ENCODE measurements at regions not wholly inside any gene's neighbourhood (a gene's known extent, or its start where the extent isn't known, plus 50 kb on each side); places are given as distances from the start of the nearest gene placed in this dataset.
A peak's percentile ranks its signal among the peaks of the same experiment; 100 is the strongest.

DNA sequence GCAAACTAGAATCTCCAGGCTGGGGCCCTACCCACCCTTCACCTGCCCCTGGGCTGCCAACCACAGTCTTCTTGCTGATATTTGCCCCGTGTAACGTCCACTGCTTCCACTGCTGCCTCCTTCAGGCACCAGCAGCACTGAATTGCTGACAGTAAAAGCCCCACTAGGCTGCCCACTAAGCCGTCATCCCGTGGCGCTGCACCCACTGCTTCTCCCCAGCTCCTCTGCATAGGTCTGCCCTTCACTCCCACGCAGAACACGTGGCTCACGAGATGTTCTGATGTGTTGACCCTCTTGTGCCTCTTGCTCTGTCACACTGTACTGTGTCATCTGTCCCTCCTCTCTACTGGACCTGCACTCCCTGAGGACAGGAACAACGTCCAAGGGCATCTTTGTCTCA, 86.3 kb upstream of the HIVEP1 start:
- no peak for DNase-seq (ENCODE audit: low spot score)

DNA sequence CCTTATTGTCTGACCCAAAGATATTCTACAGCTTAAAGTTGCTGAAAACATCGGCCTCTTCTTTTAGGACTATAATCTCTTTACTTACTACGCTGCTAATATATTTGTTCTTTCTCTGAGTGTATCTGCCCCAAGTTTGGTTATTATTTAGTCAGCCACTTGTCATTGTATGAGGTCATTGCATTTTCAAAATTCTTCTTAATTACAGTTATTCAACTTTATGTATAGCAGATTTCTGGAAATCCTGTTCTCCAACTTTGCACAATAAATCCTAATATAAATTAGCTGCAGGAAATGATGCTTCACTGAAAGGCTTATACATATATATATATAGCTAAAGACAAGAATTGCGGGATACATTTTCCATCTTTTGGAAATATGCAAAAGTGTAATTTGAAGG, 88.5 kb upstream of the HIVEP1 start:
- DNase-seq (ENCODE audit: low spot score) = no peak

DNA sequence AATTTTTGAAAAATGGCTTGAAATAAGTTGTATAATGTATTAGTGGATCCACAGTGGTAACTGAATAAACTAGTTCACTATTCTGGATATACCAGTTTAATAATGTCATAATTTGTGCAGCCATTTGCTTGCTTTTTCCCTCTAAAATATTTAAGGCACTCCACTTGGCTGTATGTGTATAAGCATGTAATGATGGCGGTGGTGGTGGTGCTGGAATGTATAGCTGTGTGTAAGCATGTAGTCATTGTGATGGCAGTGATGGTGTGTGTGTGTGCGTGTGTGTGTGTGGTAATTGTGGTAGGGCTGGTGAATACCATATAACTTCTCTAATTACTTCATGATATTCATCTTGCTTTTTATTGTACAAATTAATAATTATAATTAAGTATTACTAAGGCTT, 89.2 kb upstream of the HIVEP1 start:
- DNase-seq (ENCODE audit: low spot score) = no peak

DNA sequence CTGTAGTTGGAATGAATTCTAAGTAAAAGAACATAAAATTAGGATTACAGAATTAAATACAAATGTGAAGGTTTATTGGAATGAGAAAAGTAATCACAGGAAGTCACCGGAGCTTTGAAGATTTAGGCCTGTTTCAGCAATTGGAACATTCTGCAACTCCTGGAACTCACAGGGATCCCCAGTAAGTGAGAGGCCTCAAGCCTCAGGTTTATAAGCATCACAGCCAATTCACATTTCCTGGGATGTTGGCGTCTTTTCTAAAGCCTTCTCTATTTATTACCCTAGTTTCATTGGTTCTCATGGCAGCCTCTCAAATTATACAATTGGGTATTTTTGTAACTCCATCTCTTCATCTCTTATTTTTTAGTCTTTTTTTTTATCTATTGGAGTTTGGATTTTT, 90.4 kb upstream of the HIVEP1 start:
- DNase-seq (ENCODE audit: low spot score) = no peak

DNA sequence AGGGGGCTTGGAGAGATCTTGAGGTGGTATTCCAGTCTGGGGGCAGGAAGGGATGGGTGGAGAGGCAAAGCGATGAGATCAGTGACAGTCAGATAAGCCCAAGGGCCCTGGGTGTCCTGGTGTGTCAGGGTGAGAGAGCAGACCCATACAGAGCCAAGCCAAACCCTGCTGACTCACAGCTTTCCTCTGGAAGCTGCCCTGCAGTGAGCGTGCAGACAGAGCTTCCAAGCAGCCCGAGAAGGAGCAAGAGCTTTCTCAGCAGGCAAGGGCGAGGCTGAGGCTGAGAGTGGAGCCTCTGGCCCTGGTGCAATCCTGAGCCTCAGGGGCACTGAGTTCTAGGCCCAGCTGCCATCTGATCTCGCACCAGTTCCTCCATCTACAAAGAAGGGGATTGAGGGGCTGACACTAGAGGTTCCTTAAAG, 91.1 kb upstream of the HIVEP1 start:
- DNase-seq (ENCODE audit: low spot score) = peak; percentile 90

DNA sequence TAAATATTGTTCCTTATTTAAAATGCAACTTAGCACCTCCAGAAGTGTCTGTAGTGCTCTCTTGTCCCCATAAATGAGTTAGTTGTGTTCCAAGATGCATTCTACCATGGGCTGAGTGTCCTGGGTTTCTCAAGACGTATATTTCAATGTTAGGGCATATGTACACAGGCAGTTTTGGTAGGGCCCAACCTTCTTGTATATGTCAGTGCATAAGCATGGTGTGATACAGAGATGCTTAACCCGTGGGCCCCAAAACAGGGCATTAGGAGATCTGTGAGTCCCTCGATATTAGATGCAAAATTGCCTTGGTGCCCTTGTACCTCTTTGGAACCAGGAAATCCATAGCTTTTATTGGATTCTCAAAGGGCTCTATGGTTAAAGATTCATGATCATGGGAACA, 91.5 kb upstream of the HIVEP1 start:
- no peak for DNase-seq (ENCODE audit: low spot score)

DNA sequence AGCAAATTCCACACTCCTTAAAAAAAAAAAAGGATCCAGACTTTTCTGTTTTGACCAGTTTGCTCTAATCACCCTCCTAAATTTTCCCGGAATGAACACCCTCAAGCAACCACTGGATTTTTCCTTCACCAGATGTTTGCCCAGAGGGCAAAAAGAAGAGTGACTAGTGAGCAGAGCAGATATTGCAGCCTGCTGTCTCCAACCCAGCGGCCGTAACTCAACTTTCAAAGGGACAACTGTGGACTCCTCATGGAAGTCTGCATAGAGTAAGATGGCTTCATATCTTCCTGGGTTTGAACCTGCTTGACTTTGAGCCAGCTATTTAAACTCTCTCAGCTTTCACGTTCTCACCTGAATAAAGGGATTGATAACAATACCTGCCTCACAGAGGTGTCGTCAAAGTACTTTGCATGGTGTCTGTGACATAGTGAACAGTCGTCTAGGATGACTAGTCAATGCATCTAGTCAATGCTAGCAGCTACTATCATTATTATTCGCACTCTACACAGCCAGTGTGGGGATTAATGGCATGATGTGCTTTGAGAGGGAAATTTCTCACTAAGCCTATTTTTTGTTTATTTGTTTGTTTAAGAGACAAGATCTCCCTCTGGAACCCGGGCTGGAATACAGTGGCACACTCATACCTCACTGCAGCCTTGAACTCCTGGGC, 92.2 kb upstream of the HIVEP1 start:
- no peak for DNase-seq (ENCODE audit: low spot score)

DNA sequence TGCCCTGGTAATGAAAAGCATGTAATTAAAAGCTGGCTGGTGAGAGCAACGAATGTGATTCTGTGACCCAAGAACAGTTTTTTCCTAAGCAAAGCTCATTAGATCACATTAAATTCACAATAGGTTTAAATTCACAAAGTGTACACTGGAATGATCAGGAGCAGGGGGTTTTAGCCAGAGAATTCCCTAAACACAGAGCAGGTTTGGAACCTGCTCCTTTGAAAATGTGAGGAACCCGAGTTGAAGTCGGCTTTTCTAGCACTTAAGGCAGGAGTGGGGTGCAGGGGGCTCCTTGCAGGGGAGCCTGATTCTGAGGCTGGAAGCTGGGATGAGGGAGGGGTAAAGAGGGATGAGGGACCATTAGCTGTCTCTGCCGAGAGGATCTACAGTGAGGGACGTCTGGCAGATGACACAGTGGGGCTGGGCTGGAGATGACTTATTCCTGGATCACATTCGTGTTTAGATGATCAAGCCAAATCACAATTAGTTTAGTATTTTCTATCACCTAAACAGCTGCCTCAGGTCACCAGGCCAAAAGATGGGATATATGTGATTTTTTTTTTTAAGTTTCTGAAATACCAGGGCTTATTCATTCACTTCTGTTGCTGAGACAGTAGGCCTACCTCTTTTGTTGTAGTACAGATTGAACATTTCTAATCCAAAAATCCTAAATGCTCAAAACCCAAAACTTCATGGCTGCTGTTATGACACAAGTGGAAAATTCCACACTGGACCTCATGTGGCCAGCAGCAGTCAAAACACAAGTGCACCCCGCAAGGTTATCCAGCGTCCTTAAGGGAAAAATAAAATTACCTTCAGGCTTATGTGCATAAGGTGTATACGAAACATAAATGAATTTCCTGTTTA, 93.1 kb upstream of the HIVEP1 start:
- no peak for DNase-seq (ENCODE audit: low spot score)

DNA sequence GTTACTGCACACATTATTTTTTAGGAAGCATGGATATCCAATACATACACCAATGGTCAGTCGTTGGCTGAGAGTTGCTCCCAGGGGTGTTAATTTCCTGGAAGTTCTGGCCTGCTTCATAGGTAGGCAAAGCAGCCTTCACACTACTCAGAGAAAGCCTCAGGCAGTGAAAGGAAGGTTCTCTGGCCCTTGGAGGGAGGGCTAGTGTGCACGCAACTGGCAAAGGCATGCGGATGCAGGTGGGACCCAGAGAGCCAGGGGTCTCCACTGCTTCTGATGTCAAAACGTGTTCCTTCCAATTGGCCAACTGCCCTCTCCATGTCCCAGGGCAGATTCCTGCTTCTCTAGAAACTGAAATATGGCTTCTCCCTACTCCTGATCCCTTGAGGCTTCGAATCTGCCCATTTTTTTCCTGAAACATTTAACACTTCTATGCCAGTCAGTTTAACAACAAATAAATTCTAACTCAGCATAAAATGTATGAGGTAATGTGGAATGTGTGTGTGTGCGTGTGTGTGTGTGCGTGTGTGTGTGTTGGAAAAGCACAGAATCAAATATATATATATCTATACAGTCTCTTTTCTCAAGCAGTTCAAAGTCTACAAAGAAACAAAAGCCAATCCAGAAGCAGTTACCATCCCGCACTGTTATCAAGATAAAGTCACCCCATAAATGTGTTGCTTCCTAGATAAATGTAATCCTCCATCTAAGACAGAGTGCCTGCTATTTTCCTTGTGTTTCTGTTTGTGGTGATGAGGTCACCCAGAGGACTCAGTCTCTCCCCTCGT, 94.0 kb upstream of the HIVEP1 start:
- DNase-seq (ENCODE audit: low spot score) = peak; percentile 73

DNA sequence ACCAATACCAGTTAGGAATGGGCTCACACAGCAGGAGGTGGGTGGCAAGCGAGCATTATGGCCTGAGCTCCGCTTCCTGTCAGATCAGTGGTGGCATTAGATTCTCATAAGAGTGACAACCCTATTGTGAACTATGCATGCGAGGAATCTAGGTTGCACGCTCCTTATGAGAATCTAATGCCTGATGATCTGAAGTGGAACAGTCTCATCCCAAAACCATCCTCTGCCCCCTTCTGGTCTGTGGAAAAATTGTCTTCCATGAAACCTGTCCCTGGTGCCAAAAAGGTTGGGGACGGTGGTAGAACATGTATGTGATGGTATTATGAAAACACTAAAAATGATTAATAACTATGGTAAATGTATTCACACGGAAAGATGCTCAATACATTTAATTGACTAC, 99.7 kb upstream of the HIVEP1 start:
- no peak for DNase-seq (ENCODE audit: low spot score)

DNA sequence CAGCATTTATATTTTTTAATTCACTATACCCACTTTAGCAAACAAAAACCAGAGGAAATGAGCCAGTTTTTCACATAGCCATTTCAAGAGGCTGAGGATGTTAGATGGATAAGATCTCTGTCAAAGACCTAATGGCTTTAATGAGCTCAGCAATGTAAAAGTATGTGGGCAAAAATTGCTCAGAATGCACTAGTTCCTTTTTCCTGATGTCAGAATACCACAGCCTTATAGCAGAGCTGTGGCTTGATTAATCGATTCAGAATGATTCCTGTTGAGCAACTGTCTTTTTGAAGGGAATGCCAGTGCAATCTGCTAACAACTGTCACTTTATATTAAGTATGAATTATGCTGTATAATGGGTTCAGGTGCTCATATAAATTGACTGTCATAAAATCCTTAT, 100.6 kb upstream of the HIVEP1 start:
- DNase-seq (ENCODE audit: low spot score) = no peak

DNA sequence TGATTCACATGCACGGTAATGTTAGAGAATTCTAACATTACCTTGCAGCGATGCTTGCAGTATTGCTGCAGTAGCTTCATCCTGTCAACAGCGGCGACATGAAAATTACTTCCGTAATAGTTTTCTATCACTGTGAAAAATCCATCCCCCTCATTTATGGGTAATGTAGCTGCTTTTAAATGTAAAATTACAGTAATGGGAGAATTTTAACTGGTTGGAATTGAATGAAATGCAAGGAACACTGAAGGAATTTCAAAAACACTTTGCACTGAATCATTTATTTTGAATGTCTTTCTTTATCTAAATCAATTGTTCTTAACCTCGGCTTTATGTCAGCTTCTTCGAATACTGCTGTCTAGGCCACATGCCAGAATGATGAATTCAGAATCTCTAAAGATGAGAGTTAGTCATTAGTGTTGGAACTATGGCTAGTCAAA, 102.4 kb upstream of the HIVEP1 start:
- DNase-seq (ENCODE audit: low spot score) = no peak

DNA sequence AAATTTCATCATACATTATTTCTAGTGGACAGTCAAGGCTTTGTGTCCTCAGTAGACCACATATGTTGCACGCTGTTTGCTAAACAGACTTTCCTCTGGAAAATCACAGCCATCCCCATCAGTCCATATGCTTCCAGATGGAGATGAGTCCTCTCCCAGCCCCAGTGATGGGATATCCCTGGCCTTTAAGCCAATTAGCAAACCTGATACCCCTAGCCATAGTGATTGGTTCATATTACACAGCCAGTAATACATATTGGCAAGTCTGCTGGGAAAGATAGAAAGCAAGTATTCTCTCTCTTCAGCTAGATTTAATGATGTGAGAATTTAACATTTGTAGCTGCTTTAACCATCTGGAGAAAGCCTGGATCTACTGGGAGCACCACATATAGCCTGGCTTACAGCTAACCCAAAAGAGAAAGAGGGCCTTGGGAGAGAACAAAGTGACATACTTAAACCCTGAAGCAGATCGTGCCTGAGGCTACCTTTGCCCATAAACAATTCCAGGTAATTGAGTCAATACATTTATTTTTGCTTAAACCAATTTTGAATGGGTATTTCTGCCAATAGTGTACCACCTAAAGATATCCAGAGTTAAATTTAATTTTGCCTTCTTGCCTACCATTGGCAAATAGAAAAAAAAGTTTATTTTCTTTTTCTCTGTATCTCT, 103.5 kb upstream of the HIVEP1 start:
- DNase-seq (ENCODE audit: low spot score) = no peak

DNA sequence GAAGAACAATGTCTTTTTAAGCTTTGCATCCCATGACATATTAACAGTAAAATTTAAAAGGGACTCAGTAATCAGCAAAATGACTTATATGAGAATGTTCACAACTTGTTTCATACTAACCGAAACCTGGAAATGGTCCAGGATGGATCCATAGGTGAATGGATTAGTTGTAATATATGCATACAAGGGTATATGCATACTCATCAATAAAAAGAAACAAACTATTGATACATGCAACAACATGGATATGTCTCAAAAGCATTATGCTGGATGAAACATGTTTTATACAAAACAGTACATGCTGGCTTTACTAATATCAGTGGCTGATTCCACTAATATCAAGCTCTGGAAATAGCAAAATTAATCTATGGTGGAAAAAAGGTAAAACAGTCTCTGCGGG, 108.5 kb upstream of the HIVEP1 start:
- DNase-seq (ENCODE audit: low spot score) = no peak

DNA sequence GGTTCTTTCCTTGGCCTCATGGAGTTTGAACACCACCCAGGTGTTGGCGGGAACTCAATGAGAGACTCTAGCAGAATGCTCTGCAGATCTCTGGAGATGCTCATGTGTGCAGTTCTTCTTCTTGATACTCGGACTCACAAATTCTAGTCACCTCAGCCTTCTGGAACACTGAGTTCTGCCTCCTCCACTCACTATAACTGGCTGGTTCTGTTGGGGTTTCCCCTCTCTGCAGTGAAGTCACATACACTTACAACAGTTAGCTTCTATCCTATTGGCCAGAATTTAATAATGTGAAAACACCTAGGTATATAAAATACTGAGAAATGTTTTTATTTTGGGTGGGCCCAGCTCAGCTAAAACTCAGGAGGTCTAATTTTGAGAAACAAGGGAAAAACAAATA, 109.6 kb upstream of the HIVEP1 start:
- DNase-seq (ENCODE audit: low spot score) = no peak

DNA sequence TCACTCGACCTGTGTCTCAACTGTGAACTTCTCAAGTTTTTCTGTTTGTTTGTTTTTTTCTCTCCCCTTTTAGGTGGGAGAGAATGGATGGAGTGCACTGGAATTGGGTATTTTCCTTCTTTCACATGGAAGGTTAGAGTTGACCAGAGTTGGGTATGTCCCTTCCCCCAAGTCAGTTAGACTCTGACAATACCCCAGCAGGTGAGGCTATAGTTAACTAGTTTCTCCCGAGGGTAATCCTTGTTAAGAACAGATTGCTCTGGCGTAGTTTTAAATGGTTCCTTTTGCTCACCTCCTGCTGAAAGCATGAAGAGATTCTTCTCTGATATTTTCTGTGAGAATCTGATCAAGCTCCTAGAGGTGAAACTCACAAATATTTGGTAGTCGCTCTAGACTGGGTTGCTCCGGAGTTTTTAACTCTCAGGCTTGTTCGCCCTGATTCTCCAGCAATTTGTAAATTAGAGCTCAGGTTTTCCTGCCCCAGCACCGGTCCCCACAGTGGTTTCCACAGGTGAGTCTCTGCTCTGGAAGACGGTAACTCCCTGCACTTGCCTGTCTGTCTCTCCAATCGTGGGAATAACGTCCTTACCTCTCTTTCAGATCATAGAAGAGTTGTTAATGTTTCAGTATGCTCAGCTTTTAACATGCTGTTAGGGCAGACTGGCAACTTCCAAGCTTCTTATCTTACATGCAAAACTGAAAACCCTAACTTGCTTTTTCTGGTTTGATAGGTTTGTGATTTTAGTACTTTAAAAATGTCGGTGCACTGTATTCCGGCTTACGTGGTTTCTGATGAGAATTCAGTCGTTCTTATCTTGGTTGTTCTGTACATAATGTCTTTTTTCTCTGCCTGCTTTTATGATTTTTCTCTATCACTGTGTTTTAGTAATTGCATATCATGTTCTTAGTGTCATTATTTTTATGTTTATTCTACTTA, 111.2 kb upstream of the HIVEP1 start:
- no peak for DNase-seq (ENCODE audit: low spot score)

DNA sequence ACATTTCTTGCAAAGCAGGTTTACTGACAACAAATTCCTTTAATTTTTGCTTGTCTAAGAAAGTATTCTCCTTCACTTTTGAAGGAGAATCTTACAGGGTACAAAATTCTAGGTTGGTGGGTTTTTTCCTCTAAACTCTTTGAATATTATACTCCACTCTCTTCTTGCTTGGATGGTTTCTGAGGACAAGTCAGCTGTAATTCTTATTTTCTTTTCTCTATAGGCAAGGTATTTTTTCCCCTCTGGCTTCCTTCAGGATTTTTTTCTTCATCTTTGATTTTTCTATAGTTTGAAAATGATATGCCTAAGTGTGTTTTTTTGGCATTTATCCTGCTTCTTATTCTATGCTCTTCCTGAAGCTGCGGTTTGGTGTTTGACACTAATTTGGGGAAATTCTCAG, 112.5 kb upstream of the HIVEP1 start:
- DNase-seq (ENCODE audit: low spot score) = no peak

DNA sequence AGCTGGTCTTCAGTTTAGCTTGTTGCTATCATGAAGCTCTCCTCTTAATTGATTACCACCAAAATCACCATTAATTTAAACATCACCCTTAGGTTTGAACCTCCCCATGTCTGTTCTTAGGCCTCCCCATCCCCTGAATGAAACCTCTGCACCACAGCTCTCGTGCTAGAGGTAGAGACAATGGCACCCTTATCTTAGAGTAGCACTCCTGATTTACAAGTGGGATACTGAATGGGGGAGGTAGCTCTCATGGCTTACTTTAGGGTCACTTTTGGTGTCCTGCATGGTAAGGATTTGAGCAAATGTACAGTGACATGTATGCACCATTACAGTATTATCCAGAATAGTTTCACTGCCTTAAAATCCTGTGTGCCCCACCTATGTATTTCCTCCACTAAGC, 115.6 kb upstream of the ADTRP start:
- no peak for DNase-seq (ENCODE audit: low spot score)

DNA sequence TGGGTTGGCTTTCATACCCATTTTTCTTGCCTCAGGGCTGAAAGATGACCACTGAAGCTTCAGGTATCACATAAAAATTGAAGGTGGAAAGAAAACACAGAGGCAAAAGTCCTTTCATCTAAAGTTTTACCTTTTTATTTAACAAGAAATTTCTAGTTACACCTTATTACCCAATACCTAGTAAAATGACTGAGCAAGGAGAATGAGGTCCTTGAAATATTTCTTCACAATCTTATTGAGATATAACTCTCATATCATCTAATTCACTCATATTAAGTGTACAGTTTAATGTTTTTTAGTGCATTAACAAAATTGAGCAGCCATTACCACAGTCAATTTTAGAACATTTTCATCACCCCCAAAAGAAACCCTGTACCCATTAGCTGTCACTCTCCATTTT, 112.9 kb upstream of the ADTRP start:
- no peak for DNase-seq (ENCODE audit: low spot score)

DNA sequence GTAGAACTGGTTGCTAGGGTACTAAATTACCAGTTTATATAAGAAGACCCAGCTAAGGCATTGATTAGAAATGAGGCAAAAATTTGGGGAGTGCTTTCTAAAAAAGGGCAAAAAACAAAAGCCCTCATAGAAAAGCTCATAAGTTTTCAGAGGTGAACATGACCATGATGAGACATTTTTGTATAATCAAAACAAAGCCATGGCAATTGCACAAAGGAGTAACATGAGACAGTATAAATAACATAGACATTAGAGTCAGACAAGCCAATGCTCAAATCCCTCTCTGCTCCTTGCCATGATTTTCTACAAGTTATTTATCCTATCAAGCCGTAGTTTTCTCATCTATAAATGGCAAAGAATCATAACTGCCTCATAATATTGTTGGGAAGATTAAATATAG, 112.2 kb upstream of the ADTRP start:
- DNase-seq (ENCODE audit: low spot score) = no peak

DNA sequence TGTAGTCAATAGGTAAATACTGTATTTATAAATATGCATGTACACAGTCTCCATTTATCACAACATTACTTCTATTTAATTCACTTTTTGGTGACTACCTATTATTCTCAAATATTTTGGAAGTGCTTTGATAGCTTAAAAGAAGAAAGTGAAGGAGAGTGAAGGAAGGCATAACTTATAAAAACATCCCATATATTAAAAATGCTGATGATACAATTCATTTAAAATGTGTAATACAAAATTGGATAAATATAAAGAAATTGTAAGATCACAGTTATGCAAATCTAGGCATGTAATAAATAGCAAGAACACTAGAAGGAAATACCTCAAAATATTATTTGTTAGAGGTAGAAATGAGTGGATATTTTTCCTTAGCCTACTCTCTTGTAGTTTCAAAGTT, 111.6 kb upstream of the ADTRP start:
- no peak for DNase-seq (ENCODE audit: low spot score)
